Stomach (tissue), 4 donors: ENCODE measurements at regions not wholly inside any gene's neighbourhood (a gene's known extent, or its start where the extent isn't known, plus 50 kb on each side); places are given as distances from the start of the nearest gene placed in this dataset.

Source experiments
- CTCF ChIP-seq, 7 experiments: fragments of 450-650 bp in 4 of 7; fragments of 200-600 bp in 3 of 7; sonication (generic) in 3 of 7; IDR thresholded peaks; one replicate each; pipeline ENCODE4 v1.5.1; 2016 to 2019; ENCODE audit warnings: antibody characterized with exemption in 7 of 7, control low read depth in 2 of 7, mild to moderate bottlenecking in 1 of 7
- POLR2A ChIP-seq, 4 donors: fragments of 450-650 bp; IDR thresholded peaks; one replicate each; pipeline ENCODE4 v1.6.1; 2016; ENCODE audit warnings: antibody characterized with exemption in 4 of 4, control low read depth in 2 of 4, mild to moderate bottlenecking in 1 of 4, moderate library complexity in 1 of 4
- POLR2AphosphoS5 ChIP-seq, 3 donors: sonication (generic); formaldehyde crosslinking; IDR thresholded peaks; one replicate each; pipeline ENCODE4 v1.6.1; 2016; ENCODE audit warnings: antibody characterized with exemption in 3 of 3

DNA sequence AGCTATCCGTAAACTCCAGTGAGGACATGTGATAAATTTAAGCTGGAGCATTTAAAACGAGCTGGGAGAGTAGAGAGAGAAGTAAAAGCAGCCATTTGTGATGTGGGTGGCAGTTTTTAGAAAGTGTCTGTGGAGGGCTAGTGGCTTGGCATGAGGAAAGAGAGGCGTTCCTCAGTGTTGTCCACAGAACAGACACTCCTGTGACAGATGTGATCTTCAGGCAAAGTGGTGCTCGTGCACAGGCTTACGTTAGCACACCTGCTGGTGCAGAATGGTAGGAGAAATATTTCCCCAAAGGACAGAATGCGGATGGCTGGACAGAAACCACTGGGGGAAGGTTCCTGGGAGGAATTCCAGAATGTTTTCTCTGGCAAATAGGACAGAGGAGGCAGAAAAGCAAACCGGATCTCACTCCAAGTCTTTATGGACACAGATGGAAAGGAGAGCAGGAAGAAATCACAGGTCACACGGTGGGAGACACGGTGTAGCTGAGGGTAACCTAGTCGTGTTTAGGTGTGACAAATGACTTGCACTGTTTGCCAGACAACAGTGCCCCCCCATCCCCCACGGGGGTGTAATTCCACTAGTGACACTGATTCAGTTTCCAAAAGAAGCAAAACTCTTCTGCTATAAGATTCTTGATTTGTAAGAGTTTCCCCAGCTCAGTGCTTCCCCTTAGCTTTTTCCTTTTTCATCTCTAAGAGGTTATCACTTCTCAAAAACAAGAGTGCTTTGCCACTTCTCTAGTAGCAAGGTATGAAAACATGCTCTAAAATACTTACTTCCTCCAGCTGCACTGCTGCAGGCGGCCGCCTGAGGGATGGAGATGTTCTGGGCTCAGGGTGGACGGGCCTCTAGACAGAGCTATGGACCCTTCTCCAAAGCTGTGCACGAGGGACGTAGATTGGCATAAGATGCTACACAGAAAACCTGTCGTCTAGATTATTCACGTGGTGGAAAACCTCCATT lies 293.2 kb downstream of the QKI start:
- TF ChIP-seq CTCF (IDR thresholded peaks at IDR 0.05) (no peak), POLR2A (IDR thresholded peaks at IDR 0.05) (no peak), POLR2AphosphoS5 (IDR thresholded peaks at IDR 0.05) (no peak)
